Dermis blood vessel endothelial cell (primary cell): ENCODE measurements at regions not wholly inside any gene's neighbourhood (a gene's known extent, or its start where the extent isn't known, plus 50 kb on each side); places are given as distances from the start of the nearest gene placed in this dataset.
A peak's percentile ranks its signal among the peaks of the same experiment; 100 is the strongest.
"Not testable (repeated sequence)": the region's sequence is repeated elsewhere in the genome, so short reads cannot be mapped to it uniquely, and the experiment has no call there.

Source experiments
- DNase-seq: peaks from one replicate; pipeline ENCODE4 v3.0.0; 2010

- not testable (repeated sequence) for DNase-seq
These were observed 388.3 kb downstream of the PRELID2 start for GRCh38 chr5:145446875-145447274.

GRCh38 chr5:145446412-145446811 lies 388.7 kb downstream of the PRELID2 start:
- DNase-seq, result no peak

GRCh38 chr5:145445027-145445426 lies 390.1 kb downstream of the PRELID2 start:
- DNase-seq, result no peak

GRCh38 chr5:145443964-145444363 lies 391.2 kb downstream of the PRELID2 start:
- no peak for DNase-seq

- no peak for DNase-seq
These were observed 391.8 kb downstream of the PRELID2 start for GRCh38 chr5:145443366-145443765.

- not testable (repeated sequence) for DNase-seq
These were observed 392.5 kb downstream of the PRELID2 start for GRCh38 chr5:145442661-145443060.

GRCh38 chr5:145441228-145441627 lies 393.9 kb downstream of the PRELID2 start:
- DNase-seq, result no peak

- no peak for DNase-seq
These were observed 397.5 kb downstream of the PRELID2 start for GRCh38 chr5:145437627-145438026.

GRCh38 chr5:145433077-145433476 lies 402.1 kb downstream of the PRELID2 start:
- DNase-seq, result no peak

- no peak for DNase-seq
These were observed 406.0 kb downstream of the PRELID2 start for GRCh38 chr5:145429170-145429569.

GRCh38 chr5:145408048-145408341 lies 427.1 kb downstream of the PRELID2 start:
- DNase-seq, result no peak

- DNase-seq, result no peak
These were observed 427.7 kb downstream of the PRELID2 start for GRCh38 chr5:145407300-145408047.

GRCh38 chr5:145403992-145404391 lies 431.1 kb downstream of the PRELID2 start:
- no peak for DNase-seq

- no peak for DNase-seq
These were observed 438.3 kb downstream of the PRELID2 start for GRCh38 chr5:145396888-145397287.

- not testable (repeated sequence) for DNase-seq
These were observed 440.0 kb downstream of the PRELID2 start for GRCh38 chr5:145395151-145395550.

- DNase-seq, result no peak
These were observed 441.7 kb downstream of the PRELID2 start for GRCh38 chr5:145393426-145393825.

- DNase-seq, result no peak
These were observed 446.1 kb downstream of the PRELID2 start for GRCh38 chr5:145389047-145389446.

GRCh38 chr5:145385276-145385675 lies 449.9 kb downstream of the PRELID2 start:
- DNase-seq, result no peak

- no peak for DNase-seq
These were observed 456.9 kb downstream of the PRELID2 start for GRCh38 chr5:145378226-145378625.

- DNase-seq, result no peak
These were observed 459.6 kb downstream of the PRELID2 start for GRCh38 chr5:145375521-145375920.

- DNase-seq, result no peak
These were observed 469.7 kb downstream of the PRELID2 start for GRCh38 chr5:145365464-145365863.

GRCh38 chr5:145362266-145362665 lies 472.9 kb downstream of the PRELID2 start:
- DNase-seq, result peak; percentile 75

GRCh38 chr5:145360936-145361335 lies 474.2 kb downstream of the PRELID2 start:
- DNase-seq, result no peak

- DNase-seq, result peak; percentile 70
These were observed 484.6 kb downstream of the PRELID2 start for GRCh38 chr5:145350513-145350912.

- peak; percentile 71 for DNase-seq
These were observed 488.0 kb downstream of the PRELID2 start for GRCh38 chr5:145347026-145347616.
